Eye (tissue), 1 donor: ENCODE measurements at regions not wholly inside any gene's neighbourhood (a gene's known extent, or its start where the extent isn't known, plus 50 kb on each side); places are given as distances from the start of the nearest gene placed in this dataset.

Experiments used
- DNase-seq: peaks from one replicate; pipeline ENCODE4 v3.0.0-alpha.2; 2015

GRCh38 chr2:78315368-78315767 is 710.1 kb upstream of the REG3G start:
- DNase-seq = no peak

- no peak for DNase-seq
Observed at GRCh38 chr2:78318275-78318674, 707.2 kb upstream of the REG3G start.

- no peak for DNase-seq
Observed at GRCh38 chr2:78330193-78330592, 695.3 kb upstream of the REG3G start.

- DNase-seq = no peak
Observed at GRCh38 chr2:78351208-78351607, 674.3 kb upstream of the REG3G start.

DNA sequence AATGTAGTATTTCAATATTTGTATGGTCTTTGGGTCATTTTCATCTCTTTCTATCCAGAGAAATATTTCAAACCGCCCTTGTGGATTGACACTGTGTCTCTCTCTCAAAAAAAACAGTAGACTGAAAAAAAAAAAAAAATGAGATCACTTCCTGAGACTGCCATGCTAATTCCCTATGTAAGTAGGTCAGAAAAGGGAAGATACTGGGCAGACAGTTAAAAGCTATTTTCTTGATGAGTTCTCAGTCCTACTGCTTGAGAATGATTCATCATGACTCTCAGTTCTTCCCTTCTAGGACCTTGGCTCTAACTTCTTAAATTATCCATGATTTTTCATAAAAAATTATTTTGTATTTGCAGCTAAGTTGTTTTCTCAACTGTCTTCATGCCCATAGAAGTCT is 672.3 kb upstream of the REG3G start:
- DNase-seq = no peak

DNA sequence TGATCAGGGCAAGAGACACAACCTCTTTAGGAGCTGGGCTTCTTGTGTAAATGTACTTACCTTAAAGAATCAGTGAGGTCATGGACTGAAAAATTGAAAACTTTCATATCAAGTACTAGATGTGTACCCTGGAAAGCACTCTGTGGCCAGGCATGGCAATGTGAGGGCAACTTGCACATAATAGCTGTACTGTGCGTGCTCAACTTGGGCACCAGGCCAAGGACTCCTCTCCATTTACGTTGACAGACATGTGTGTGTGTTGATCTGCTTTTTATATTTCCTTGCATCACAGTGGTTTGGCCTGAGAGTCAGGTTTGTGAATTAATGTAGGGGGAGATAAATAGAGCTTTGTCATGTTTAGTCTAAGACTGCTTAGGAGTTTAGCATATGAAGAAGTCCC is 669.5 kb upstream of the REG3G start:
- DNase-seq = no peak

DNA sequence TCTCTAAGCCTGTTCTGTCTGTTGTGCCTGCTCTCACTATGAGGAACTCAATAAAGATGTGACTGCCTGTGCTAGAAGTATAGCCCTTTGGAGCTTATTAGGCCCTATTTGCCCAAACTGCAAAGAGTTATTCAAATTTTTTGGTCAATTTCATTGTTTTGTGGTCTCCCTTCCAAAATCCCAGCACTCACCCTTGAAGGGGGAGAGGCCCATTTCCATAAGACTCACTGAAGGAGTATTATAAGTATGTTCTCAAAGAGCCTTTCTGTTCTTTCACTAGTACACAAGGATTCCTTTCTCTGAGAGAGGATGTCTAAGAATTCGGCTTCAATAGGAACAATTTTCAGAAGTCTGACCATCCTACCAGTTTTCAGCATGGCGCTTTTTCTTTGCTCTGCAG is 641.9 kb upstream of the REG3G start:
- DNase-seq = no peak

DNA sequence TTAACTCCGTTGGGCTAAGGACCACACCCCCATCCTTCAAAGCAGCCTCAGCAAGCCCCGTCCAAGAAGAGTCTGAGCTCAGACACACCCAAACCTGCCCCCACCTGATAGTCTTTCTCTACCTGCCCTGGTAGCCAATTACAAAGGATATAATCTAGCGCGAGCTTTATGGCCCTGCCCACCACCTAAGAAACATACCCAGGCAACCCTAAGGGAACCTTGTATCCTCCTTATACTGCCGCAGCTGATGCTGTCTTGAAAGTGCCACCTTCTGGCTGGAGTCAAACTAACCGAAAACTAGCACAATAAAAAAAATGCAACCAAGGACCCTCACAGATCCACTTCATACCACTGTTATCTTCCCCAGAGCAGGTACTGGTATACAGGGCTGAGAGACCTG is 628.3 kb upstream of the REG3G start:
- DNase-seq = no peak

- no peak for DNase-seq
Observed at GRCh38 chr2:78407960-78408794, 617.3 kb upstream of the REG3G start.

DNA sequence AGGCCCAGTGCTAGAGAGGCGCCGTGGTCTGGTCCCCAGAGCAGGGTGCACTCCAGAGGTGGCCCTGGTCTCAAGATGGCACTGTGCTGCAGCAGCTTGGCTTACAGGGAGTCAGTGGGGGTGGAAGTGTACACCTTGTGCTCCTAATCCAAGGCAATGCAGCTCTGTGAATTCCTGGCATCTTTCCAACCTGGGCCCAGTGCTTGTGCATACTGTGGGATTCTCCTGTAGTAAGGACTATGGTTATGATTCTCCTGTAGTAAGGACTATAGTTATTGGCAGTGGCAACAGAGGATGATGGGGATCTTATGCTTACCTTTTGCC is 616.7 kb upstream of the REG3G start:
- DNase-seq = no peak

DNA sequence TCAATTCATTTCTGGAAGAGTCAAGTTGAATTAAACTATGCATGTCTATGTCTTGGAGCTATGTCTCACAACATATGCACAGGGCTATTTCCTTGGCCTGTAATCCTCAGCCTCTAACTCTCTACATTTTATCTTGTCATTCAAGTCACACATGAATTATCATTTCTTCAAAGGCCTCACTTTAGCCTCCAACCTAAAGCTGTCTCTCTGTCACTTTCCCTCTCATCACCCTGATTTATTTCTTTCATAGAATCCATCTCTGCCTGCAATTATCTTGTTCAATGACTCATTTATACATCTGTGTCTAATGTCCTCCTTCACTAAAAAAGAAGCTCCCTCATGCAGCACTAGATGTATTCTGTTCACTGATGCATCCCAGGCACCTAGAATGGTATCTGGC is 614.2 kb upstream of the REG3G start:
- peak; percentile 92 for DNase-seq

DNA sequence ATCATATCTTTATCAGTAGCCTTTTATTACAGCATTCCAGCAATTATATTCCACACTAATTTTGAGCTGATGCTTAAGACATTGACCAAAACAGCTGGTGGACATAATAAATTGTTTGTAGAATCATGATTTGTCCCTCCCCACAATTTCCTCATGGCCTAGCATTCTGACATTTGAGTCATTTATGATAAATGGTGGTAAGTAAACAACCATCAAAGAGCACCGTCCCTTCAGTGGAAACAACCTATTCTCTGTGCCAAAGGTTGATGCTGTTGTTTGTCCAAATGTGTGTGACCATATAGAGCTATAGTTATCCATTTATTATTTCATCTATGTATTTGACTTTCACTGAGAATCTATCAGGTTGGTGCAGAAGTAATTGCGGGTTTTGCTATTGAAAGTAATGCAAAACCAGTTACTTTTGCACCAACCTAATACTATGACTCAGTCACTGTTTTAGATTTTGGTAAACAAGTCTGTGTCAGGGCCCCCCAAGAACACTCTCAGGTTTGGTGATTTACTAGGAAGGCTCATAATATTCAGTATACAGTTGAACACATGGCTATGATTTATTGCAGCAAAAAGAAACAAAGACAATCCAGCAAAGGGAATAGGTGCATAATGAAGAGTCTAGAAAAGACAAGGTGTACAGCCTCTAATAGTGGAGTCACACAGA is 608.7 kb upstream of the REG3G start:
- DNase-seq = no peak

DNA sequence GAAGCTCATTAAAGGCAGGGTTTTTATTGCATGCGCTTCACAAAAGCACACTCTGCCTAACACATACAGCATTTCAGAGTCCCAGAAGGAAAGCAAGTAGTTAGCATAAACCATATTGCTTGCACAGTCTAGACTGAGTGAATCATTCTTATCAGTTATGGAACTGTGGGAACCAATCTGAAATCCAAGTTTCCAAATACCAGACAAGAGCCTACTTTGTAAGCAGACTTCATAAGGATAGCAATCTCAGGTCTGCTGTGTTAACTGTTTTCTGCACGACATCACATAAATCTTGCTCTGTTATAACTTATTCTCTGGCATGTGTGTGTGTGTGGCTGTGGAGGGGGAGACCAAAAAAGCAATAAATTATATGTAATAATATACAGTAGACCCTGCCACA is 608.1 kb upstream of the REG3G start:
- peak; percentile 8 for DNase-seq

DNA sequence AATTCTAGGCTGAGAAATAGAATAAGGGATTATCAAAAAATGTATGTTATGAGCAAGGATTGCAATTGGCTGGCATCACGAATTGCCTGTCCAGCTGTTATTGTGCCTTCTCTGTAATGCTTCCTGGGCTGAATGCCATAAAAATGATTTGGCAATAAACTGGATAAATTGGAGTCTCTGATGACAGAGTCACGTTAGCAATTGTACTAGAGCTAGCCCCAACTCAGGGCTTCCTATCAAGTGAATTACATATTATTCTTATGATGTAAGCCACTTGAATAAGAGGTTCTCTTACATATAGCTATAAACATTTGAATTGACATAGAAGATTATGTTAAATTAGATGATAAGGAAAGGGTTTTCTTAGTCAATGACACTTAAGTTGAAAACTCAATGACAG is 607.5 kb upstream of the REG3G start:
- peak; percentile 51 for DNase-seq

DNA sequence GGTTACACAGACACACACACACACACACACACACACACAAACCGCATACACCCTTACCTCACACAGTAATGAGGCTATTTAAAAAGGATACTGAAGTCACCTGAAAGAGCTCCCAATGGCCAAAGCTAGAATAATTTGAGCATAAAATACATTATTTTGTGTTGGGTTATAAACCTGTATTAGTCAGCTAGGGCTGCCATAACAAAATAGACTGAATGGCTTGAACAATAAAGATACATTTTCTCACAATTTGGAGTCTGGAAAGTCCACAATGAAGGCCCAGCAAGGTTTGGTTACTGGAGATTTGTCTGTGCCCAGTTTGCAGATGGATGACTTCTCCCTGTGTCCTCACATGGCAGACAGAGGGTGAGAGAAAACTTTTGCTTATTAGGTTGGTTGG is 605.4 kb upstream of the REG3G start:
- DNase-seq = no peak

DNA sequence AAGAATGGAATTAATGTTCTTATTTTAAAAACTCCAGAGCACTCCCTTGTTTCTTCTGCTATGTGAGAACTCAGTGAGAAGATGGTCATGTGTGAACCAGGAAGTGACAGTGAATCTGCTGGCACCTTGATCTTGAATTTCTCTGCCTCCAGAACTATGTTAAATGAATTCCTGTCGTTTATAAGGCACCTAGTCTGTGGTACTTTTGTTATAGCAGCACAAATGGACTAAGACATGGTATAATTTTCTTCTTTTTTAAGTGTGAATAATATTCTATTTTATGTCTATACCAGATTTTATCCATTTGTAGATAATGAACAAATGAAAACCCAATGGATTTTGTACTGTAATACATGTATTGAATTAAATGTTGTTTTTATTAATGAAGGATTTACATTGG is 601.9 kb upstream of the REG3G start:
- no peak for DNase-seq

GRCh38 chr2:78427170-78427569 is 598.3 kb upstream of the REG3G start:
- DNase-seq = no peak

GRCh38 chr2:78431241-78431640 is 594.3 kb upstream of the REG3G start:
- DNase-seq = no peak

DNA sequence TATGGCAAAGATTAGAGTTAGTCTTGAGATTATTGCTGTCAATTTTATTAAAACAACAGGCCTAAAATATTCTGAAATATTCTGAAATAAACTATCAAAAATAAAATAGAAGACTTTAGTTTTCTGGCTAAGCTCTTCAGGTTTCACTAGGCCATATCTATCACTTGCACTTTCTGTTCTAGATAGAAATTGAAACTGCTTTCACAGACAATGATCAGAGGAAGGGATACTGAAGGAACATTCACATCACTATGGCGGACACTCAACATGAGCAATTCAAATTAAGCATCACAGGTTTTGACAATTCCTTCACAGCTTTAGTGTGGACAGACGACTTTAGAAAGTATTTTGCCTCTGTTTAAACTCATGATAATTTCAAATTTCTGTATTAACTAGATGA is 586.4 kb upstream of the REG3G start:
- DNase-seq = no peak

DNA sequence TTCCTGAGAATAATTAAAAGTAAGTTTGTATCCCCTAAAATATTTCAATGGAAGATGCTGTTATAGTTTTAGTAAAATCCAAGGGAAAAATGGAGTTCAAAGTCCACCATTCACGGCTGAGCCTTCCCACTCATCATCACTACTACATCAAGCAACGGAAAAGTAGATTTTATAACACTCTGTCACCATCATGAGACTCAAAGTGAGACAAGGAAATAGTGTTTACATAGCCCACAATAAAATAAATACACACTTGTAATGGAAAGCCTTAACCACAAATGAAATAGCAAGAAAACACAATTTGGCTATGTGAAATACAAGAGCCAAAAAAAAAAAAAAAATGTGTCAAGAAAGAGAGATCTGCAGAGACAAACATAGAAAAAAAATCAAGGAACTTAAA is 569.9 kb upstream of the REG3G start:
- no peak for DNase-seq

GRCh38 chr2:78457269-78457668 is 568.2 kb upstream of the REG3G start:
- DNase-seq = no peak

- DNase-seq = no peak
Observed at GRCh38 chr2:78465707-78466106, 559.8 kb upstream of the REG3G start.

GRCh38 chr2:78476619-78477229 is 548.8 kb upstream of the REG3G start:
- no peak for DNase-seq

GRCh38 chr2:78486565-78486964 is 538.9 kb upstream of the REG3G start:
- DNase-seq = no peak
